Colonic mucosa (tissue), 4 donors: ENCODE measurements at regions not wholly inside any gene's neighbourhood (a gene's known extent, or its start where the extent isn't known, plus 50 kb on each side); places are given as distances from the start of the nearest gene placed in this dataset.

Experiments used
- DNase-seq: peaks from one replicate; pipeline ENCODE4 v3.0.0-alpha.2; 2020
- H3K27ac ChIP-seq: fragments of 200-600 bp; one replicate; pipeline ENCODE4 v1.8.0; 2021
- H3K27me3 ChIP-seq: fragments of 200-600 bp; one replicate; pipeline ENCODE4 v1.8.0; 2021
- H3K36me3 ChIP-seq: fragments of 200-600 bp; one replicate; pipeline ENCODE4 v1.8.0; 2021
- H3K4me1 ChIP-seq: fragments of 200-600 bp; one replicate; pipeline ENCODE4 v1.8.0; 2021; ENCODE audit warnings: mild to moderate bottlenecking
- H3K4me3 ChIP-seq: fragments of 200-600 bp; one replicate; pipeline ENCODE4 v1.8.0; 2021
- H3K9ac ChIP-seq, 2 donors: one replicate each; pipeline ENCODE4 v1.7.0; 2013; ENCODE audit warnings: control low read depth in 2 of 2, low read depth in 2 of 2, low read length in 2 of 2
- H3K9me3 ChIP-seq: fragments of 200-600 bp; one replicate; pipeline ENCODE4 v1.8.0; 2021
- intact Hi-C: fragments of 100-400 bp; cut with DNase I; formaldehyde crosslinking; loops from one replicate; pipeline ENCODE4 v1.14.1; 2022
- TF ChIP-seq, protein P1 (sequence below): fragments of 200-600 bp; IDR thresholded peaks from one replicate; pipeline ENCODE4 v1.8.0; 2022; ENCODE audit warnings: antibody characterized with exemption, mild to moderate bottlenecking
- donor health status: healthy.
- donor health status: DM: no; HTN: no; CAD: no.
- donor health status: DM: no; HTN: no; CAD: no.

DNA sequence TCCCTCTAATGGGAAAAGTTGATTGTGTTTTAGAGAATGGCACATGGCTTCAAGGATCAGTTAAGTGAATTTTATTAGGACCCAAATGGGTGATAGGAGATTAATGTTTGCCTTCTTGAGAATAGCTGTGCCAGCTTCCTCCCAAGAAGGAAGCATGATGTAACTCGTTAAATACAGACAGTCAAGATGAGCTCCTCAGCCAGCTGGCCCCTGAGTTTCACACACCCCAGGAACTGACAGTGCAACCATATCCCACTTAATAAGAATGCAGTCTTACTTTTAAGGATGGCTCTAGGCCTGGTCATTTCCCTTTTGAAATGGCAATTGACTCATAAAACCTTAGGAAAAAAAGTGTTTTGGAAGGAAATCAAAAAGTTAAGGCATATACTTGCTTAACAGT is 472.8 kb upstream of the KCNMB2 start:
- no peaks in the 10 kb centered on the region for H3K4me1 ChIP-seq
- no peaks in the 10 kb centered on the region for H3K27me3 ChIP-seq
- no peaks in the 10 kb centered on the region for H3K9me3 ChIP-seq
- no peak for DNase-seq
- no peak overlapping the region for H3K4me3 ChIP-seq
- no peak overlapping the region for H3K27ac ChIP-seq
- intact Hi-C loops = no loop called here
- H3K36me3 ChIP-seq = no peaks in the 10 kb centered on the region
- TF ChIP-seq, protein P1, sequence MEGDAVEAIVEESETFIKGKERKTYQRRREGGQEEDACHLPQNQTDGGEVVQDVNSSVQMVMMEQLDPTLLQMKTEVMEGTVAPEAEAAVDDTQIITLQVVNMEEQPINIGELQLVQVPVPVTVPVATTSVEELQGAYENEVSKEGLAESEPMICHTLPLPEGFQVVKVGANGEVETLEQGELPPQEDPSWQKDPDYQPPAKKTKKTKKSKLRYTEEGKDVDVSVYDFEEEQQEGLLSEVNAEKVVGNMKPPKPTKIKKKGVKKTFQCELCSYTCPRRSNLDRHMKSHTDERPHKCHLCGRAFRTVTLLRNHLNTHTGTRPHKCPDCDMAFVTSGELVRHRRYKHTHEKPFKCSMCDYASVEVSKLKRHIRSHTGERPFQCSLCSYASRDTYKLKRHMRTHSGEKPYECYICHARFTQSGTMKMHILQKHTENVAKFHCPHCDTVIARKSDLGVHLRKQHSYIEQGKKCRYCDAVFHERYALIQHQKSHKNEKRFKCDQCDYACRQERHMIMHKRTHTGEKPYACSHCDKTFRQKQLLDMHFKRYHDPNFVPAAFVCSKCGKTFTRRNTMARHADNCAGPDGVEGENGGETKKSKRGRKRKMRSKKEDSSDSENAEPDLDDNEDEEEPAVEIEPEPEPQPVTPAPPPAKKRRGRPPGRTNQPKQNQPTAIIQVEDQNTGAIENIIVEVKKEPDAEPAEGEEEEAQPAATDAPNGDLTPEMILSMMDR = no peak
- H3K9ac ChIP-seq = no peak overlapping the region

DNA sequence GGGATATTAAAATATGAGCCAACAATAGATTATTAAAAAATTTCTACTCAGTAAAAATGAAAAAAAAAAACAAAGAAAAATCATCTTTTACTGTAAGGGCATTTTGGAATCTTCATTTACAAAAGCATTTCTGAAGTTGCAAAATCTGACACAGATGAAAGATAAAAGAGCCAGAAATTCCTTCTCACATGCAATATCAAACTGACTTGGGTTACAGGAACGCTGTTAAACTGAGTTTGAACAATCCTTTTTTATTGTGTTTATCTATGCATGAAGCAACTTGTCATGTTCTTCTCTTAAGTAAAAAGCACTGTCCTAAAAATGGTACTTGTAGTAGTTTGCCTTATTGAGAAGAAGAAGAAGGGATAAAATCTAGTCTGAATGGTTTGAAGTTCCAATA is 468.5 kb upstream of the KCNMB2 start:
- no peak overlapping the region for H3K4me3 ChIP-seq
- intact Hi-C loops = no loop called here
- no peak for DNase-seq
- TF ChIP-seq, protein P1 = no peak
- no peaks in the 10 kb centered on the region for H3K36me3 ChIP-seq
- no peaks in the 10 kb centered on the region for H3K4me1 ChIP-seq
- H3K9ac ChIP-seq = no peak overlapping the region
- H3K9me3 ChIP-seq = no peaks in the 10 kb centered on the region
- no peak overlapping the region for H3K27ac ChIP-seq
- H3K27me3 ChIP-seq = no peaks in the 10 kb centered on the region

DNA sequence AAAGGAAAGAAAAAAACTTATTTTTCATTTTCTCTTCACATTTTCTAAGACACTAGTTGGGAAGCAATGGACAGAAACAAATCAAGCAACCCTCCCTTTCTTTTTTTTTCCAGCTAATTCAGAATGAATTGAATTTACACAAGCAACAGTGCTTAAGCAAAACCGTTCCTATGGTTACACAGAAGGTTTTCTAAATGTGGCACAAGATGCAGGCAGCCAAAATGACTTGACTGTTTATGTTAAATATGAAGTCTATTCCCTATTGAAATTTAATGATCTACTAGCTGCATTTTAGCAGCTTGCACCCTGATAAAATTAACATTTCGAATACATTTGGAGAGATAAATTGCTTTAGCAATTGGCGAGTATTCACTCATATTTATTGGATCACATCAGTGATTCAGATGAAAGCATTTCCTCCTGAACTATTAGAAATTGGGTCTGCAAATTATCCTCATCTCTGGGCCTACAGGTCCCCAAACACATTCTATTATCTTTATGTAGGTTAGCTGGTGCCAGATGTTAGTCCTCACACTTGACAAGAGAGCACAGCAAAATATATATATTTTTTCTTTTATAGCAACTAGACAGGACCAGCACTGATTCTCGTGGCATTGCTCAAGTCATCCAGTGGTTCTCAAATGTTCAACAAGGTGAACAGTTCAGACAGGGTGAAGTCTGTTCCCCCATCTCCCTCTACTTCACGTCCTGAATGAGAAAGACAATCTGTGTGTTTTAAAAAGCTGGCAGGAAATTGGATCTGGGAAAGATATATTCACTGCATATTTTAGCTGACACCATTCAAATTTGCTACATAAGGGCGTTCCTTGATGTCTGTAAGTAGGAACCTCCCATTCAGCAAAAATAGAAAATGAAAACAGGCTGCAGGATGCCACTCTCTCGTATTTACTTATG is 463.6 kb upstream of the KCNMB2 start:
- Histone ChIP-seq H3K27ac (no peak overlapping the region), H3K9me3 (no peaks in the 10 kb centered on the region), H3K27me3 (no peaks in the 10 kb centered on the region)

DNA sequence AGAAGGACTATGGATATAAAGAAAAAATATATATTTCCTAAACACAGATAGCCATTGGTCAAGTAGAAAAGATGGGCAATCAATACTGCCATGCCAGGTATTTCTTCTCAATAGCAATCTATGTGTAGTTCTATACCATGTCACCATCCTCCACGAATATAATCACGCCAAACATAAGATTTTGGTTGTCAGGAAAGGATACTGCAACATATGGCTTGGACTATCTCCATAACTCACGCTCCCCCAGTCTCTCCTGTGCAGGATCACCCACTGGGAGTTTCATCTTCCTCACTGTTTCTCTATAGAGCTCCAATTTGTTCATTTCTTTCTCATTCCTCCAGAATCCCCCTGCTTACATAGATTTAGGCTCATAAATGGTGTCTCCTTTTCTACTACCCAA is 462.9 kb upstream of the KCNMB2 start:
- Histone ChIP-seq H3K9me3 (no peaks in the 10 kb centered on the region), H3K27me3 (no peaks in the 10 kb centered on the region), H3K9ac (no peak overlapping the region), H3K4me1 (no peaks in the 10 kb centered on the region), H3K36me3 (no peaks in the 10 kb centered on the region), H3K27ac (no peak overlapping the region), H3K4me3 (no peak overlapping the region)
- TF ChIP-seq, protein P1 = no peak
- intact Hi-C loops = no loop called here
- no peak for DNase-seq

More for the DNA sequence above, 463.6 kb upstream of the KCNMB2 start:
- H3K36me3 ChIP-seq = no peaks in the 10 kb centered on the region
- TF ChIP-seq, protein P1 = no peak
- no peaks in the 10 kb centered on the region for H3K4me1 ChIP-seq
- no peak overlapping the region for H3K9ac ChIP-seq
- no peak overlapping the region for H3K4me3 ChIP-seq
- DNase-seq = no peak
- intact Hi-C loops = no loop called here

DNA sequence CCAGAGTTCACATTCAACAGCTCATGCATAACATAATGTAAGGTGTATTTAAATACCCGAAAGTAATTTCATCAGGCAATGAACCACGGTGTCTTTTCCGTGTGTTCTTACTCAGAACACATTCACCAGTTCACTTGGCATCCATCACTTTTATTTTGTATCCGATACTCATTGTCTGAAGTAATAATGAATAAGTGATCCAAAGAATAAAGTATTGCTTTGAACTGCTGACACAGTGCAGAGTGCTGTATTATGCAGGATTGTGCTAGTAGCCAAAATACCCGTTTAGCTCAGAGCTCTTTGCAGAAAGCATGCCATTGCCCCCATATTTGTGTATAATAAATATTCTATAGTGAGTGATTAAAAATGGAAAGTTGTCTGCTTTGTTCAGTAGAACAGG is 460.9 kb upstream of the KCNMB2 start:
- intact Hi-C loops = no loop called here

More for the DNA sequence above, 460.9 kb upstream of the KCNMB2 start:
- no peaks in the 10 kb centered on the region for H3K9me3 ChIP-seq
- no peak overlapping the region for H3K9ac ChIP-seq
- no peak for DNase-seq
- no peaks in the 10 kb centered on the region for H3K4me1 ChIP-seq
- H3K27me3 ChIP-seq = no peaks in the 10 kb centered on the region
- H3K27ac ChIP-seq = no peak overlapping the region
- TF ChIP-seq, protein P1 = no peak
- no peaks in the 10 kb centered on the region for H3K36me3 ChIP-seq
- H3K4me3 ChIP-seq = no peak overlapping the region
